ENCODE measurements at regions not wholly inside any gene's neighbourhood (a gene's known extent, or its start where the extent isn't known, plus 50 kb on each side); places are given as distances from the start of the nearest gene placed in this dataset.

DNA sequence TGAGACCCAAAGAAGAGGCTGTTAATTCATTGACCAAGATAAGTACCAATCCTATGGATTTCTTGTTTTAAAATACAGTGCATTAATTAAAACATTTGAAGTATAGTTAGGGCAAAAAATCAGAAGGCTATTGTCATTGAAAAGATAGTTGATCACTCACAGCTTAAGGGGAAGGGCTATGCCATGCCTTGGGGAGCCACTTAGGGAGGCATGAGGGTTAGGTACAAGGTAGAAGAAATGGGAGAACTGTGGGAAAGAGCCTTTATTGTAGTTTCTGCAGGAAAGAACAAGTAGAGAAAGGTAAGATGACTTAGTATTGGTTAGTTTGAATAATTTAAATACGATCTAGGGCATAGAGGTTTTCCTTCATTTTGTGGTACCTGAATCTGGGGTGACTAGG lies 1285.5 kb upstream of the TMEFF2 start:
- Histone ChIP-seq H3K27me3 (no peaks in the 10 kb centered on the region), H3K4me3 (no peak overlapping the region), H3K36me3 (no peaks in the 10 kb centered on the region), H3K9me3 (no peaks in the 10 kb centered on the region), H3K27ac (no peak overlapping the region), H3K4me1 (no peaks in the 10 kb centered on the region)
- intact Hi-C loops (cut with DNase I), result no loop called here
- ATAC-seq, result no peak
- DNase-seq, result no peak
- 48 to 52% methylated on average over 1 of the region's 1 CpG for WGBS, 2 donors
- FAIRE-seq, result no peak
- TF ChIP-seq, protein P1, sequence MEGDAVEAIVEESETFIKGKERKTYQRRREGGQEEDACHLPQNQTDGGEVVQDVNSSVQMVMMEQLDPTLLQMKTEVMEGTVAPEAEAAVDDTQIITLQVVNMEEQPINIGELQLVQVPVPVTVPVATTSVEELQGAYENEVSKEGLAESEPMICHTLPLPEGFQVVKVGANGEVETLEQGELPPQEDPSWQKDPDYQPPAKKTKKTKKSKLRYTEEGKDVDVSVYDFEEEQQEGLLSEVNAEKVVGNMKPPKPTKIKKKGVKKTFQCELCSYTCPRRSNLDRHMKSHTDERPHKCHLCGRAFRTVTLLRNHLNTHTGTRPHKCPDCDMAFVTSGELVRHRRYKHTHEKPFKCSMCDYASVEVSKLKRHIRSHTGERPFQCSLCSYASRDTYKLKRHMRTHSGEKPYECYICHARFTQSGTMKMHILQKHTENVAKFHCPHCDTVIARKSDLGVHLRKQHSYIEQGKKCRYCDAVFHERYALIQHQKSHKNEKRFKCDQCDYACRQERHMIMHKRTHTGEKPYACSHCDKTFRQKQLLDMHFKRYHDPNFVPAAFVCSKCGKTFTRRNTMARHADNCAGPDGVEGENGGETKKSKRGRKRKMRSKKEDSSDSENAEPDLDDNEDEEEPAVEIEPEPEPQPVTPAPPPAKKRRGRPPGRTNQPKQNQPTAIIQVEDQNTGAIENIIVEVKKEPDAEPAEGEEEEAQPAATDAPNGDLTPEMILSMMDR (IDR thresholded peaks at IDR 0.05), result no peak

DNA sequence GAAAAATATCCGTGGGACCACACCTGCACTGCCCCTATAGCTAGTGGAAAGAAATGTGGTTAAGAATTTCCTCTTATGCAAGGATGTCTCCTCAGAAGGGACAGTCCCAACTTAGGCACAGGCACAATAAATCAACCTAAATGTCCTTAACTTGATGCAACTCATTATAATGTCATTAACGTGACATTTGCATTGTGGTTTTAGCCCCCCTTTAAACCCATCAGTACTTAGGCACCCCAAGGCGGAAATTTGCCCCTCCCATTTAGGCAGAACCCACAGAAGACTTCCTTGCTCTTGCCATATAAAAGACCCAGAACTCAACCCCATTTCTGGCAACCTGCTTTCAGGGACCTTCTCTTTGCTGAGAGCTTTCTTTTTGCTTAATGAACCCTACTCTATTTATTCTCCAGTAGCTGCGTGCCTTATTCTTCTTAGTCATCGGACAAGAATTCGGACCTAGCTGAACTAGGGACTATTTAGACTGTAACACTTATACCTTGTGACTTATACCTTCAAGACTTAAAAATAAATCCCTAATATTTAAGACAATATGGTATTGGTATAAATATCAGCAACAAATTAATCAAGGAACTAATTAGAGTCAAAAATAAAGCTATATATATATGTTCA lies 1281.6 kb upstream of the TMEFF2 start:
- no peak for ATAC-seq
- DNase-seq, result no peak
- Histone ChIP-seq H3K4me1 (no peaks in the 10 kb centered on the region), H3K9me3 (no peaks in the 10 kb centered on the region), H3K4me3 (no peak overlapping the region), H3K27me3 (no peaks in the 10 kb centered on the region), H3K36me3 (no peaks in the 10 kb centered on the region), H3K27ac (no peak overlapping the region)
- no peak for FAIRE-seq
- 64 to 67% methylated on average over 6 of the region's 6 CpGs for WGBS, 2 donors
- intact Hi-C loops (cut with DNase I), result no loop called here
- TF ChIP-seq, protein P1 (IDR thresholded peaks at IDR 0.05), result no peak

DNA sequence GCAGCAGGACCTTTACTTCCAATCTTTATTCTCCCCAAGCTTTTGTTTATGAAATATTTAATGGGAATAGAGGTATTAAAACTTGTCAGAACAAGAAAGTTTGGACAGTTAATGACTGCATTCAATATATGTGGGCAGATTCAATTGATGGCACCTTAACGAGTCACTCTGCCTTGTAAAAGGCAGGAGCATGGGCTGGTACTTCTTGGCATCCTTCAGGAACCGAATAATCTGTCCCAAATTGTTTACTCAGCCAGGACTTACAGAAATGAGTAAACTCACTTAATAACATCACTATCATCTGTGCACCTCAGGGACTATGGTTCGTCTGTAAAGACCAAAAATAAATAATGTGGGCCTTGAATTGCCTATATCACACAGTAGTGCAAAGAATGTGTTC lies 1280.3 kb upstream of the TMEFF2 start:
- TF ChIP-seq, protein P1 (IDR thresholded peaks at IDR 0.05), result no peak
- 39 to 56% methylated on average over 3 of the region's 3 CpGs for WGBS, 2 donors
- DNase-seq (no peak), FAIRE-seq (no peak), ATAC-seq (no peak)
- Histone ChIP-seq H3K9me3 (no peaks in the 10 kb centered on the region), H3K4me3 (no peak overlapping the region), H3K27ac (no peak overlapping the region), H3K4me1 (no peaks in the 10 kb centered on the region), H3K36me3 (no peaks in the 10 kb centered on the region), H3K27me3 (no peaks in the 10 kb centered on the region)
- intact Hi-C loops (cut with DNase I), result no loop called here

DNA sequence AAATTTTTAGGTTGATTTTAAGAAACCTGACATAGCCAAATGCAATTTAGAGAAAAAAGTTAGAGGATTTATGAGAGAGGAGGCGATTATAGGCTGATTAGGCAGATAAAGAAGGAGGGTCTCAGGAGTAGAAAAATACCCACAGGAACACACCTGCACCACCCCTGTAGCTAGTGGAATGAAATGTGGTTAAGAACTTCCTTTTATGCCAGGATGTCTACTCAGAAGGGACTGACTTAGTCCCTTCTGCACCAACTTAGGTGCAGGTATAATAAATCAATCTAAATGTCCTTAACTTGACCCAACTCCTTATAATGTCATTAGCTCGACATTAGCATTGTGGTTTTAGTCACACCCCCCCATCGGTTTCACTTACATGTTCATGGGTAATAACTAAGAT lies 1274.5 kb upstream of the TMEFF2 start:
- TF ChIP-seq, protein P1 (IDR thresholded peaks at IDR 0.05), result no peak
- H3K27me3 ChIP-seq, result no peaks in the 10 kb centered on the region
- ATAC-seq (no peak), DNase-seq (no peak), FAIRE-seq (no peak)
- no peak overlapping the region for H3K4me3 ChIP-seq
- 60 to 70% methylated on average over 3 of the region's 3 CpGs for WGBS, 2 donors
- no peak overlapping the region for H3K27ac ChIP-seq
- no peaks in the 10 kb centered on the region for H3K36me3 ChIP-seq
- intact Hi-C loops (cut with DNase I), result no loop called here
- no peaks in the 10 kb centered on the region for H3K9me3 ChIP-seq
- H3K4me1 ChIP-seq, result no peaks in the 10 kb centered on the region

DNA sequence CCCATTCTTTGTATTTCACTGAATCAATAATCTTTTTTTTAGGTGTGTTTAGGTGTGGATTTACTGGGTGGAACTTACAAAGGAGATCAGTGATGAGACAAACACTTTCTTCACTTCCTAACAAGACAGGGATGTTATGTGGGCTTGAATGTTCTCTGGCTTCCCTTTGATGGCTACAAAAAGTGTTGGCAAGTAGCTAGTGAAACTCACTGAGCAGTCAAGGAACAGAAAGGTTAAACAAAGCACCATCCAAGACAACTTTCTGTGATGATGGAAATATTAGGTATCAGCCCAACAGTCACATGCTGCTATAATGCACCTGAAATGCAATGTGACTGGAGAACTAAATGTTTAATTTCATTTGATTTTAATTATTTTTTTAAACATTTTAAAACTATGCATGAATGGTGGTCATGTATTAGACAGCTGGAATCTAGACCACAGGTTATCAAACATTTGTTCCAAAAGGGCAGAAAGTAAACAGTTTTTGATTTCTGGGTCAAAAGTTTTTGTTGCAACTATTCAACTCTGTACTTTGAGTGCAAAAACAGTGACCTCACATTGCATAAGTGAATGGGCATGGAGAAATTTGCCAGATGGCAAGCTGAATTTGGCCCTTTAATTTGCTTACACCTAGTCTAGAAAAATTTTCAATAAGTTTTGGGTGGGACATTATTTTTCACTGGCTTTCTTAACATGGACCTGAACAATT lies 1272.7 kb upstream of the TMEFF2 start:
- H3K4me3 ChIP-seq, result no peak overlapping the region
- H3K36me3 ChIP-seq, result no peaks in the 10 kb centered on the region
- H3K27me3 ChIP-seq, result no peaks in the 10 kb centered on the region
- intact Hi-C loops (cut with DNase I), result no loop called here
- FAIRE-seq (no peak), DNase-seq (no peak), ATAC-seq (no peak)
- TF ChIP-seq, protein P1 (IDR thresholded peaks at IDR 0.05), result no peak
- no peaks in the 10 kb centered on the region for H3K4me1 ChIP-seq
- H3K27ac ChIP-seq, result no peak overlapping the region
- no peaks in the 10 kb centered on the region for H3K9me3 ChIP-seq
